D721Med (cell line): ENCODE measurements at regions not wholly inside any gene's neighbourhood (a gene's known extent, or its start where the extent isn't known, plus 50 kb on each side); places are given as distances from the start of the nearest gene placed in this dataset.

ENCODE experiments used
- DNase-seq: peaks from one replicate; pipeline ENCODE4 v3.0.0; 2011; ENCODE audit warnings: low spot score; ENCODE audit not compliant: insufficient read length
- FAIRE-seq: peaks from 2 replicates; lab custom pipeline; 2011; peaks lifted over from hg19 to GRCh38; lab: Jason Lieb, UNC
- CTCF ChIP-seq: IDR thresholded peaks from 2 replicates; pipeline ENCODE4 v1.5.1; 2012; ENCODE audit warnings: mild to moderate bottlenecking, control low read depth; ENCODE audit not compliant: insufficient read depth; ENCODE audit errors: missing control alignments

GRCh38 chr1:215002471-215002870, 80.1 kb upstream of the KCNK2 start:
- no peak for FAIRE-seq
- no peak for DNase-seq
- TF ChIP-seq CTCF = no peak

- DNase-seq (no peak), FAIRE-seq (peak; percentile 56)
- no peak for TF ChIP-seq CTCF
Measured at GRCh38 chr1:215003686-215004085, 78.9 kb upstream of the KCNK2 start.

- DNase-seq = no peak
- FAIRE-seq = no peak
- TF ChIP-seq CTCF = no peak
Measured at GRCh38 chr1:215004121-215004827, 78.3 kb upstream of the KCNK2 start.

GRCh38 chr1:215005078-215005477, 77.5 kb upstream of the KCNK2 start:
- no peak for DNase-seq
- no peak for FAIRE-seq

GRCh38 chr1:215005656-215006345, 76.7 kb upstream of the KCNK2 start:
- DNase-seq (no peak), FAIRE-seq (peak; percentile 60)
- TF ChIP-seq CTCF = no peak

More at GRCh38 chr1:215005078-215005477, 77.5 kb upstream of the KCNK2 start:
- no peak for TF ChIP-seq CTCF

GRCh38 chr1:215007880-215008279, 74.7 kb upstream of the KCNK2 start:
- no peak for DNase-seq
- no peak for TF ChIP-seq CTCF
- no peak for FAIRE-seq

- FAIRE-seq (no peak), DNase-seq (no peak)
Measured at GRCh38 chr1:215018555-215018954, 64.0 kb upstream of the KCNK2 start.

More at GRCh38 chr1:215018555-215018954, 64.0 kb upstream of the KCNK2 start:
- no peak for TF ChIP-seq CTCF
